ENCODE measurements at regions not wholly inside any gene's neighbourhood (a gene's known extent, or its start where the extent isn't known, plus 50 kb on each side); places are given as distances from the start of the nearest gene placed in this dataset.

GRCh38 chr14:22450266-22450665 lies 138.8 kb downstream of the DAD1 start:
- Histone ChIP-seq H3K36me3 (ENCODE audit: control insufficient read depth, insufficient read depth, low read length) (no peaks in the 10 kb centered on the region), H3K4me1 (ENCODE audit: control insufficient read depth, insufficient read depth, low read length) (no peaks in the 10 kb centered on the region), H3K4me3 (ENCODE audit: low read length) (no peak overlapping the region), H3K9me3 (ENCODE audit: control insufficient read depth, insufficient read depth, low read length) (no peaks in the 10 kb centered on the region), H3K27me3 (ENCODE audit: control insufficient read depth, insufficient read depth, low read length) (no peaks in the 10 kb centered on the region), H3K27ac (ENCODE audit: low read length) (no peak overlapping the region)
- DNase-seq (ENCODE audit: low read depth, low spot score) = no peak
- no CpG with 5 or more reads among the region's 7 CpGs for WGBS (ENCODE audit: insufficient coverage, insufficient read length)

- H3K27ac ChIP-seq (ENCODE audit: low read length) = no peak overlapping the region
- no peak overlapping the region for H3K4me3 ChIP-seq (ENCODE audit: low read length)
- WGBS (ENCODE audit: insufficient coverage, insufficient read length) = no CpG with 5 or more reads among the region's 2 CpGs
- no peaks in the 10 kb centered on the region for H3K36me3 ChIP-seq (ENCODE audit: control insufficient read depth, insufficient read depth, low read length)
- H3K4me1 ChIP-seq (ENCODE audit: control insufficient read depth, insufficient read depth, low read length) = no peaks in the 10 kb centered on the region
- DNase-seq (ENCODE audit: low read depth, low spot score) = no peak
- H3K9me3 ChIP-seq (ENCODE audit: control insufficient read depth, insufficient read depth, low read length) = no peaks in the 10 kb centered on the region
- no peaks in the 10 kb centered on the region for H3K27me3 ChIP-seq (ENCODE audit: control insufficient read depth, insufficient read depth, low read length)
Observed at GRCh38 chr14:22449600-22449905, 139.5 kb downstream of the DAD1 start.

GRCh38 chr14:22448905-22449599 lies 140.0 kb downstream of the DAD1 start:
- no peak overlapping the region for H3K27ac ChIP-seq (ENCODE audit: low read length)
- H3K4me1 ChIP-seq (ENCODE audit: control insufficient read depth, insufficient read depth, low read length) = no peaks in the 10 kb centered on the region
- DNase-seq (ENCODE audit: low read depth, low spot score) = no peak
- no peaks in the 10 kb centered on the region for H3K36me3 ChIP-seq (ENCODE audit: control insufficient read depth, insufficient read depth, low read length)
- no CpG with 5 or more reads among the region's 4 CpGs for WGBS (ENCODE audit: insufficient coverage, insufficient read length)
- H3K4me3 ChIP-seq (ENCODE audit: low read length) = no peak overlapping the region; the same call in 1 of the 2 replicates
- no peaks in the 10 kb centered on the region for H3K27me3 ChIP-seq (ENCODE audit: control insufficient read depth, insufficient read depth, low read length)
- H3K9me3 ChIP-seq (ENCODE audit: control insufficient read depth, insufficient read depth, low read length) = no peaks in the 10 kb centered on the region

- Histone ChIP-seq H3K27me3 (ENCODE audit: control insufficient read depth, insufficient read depth, low read length) (no peaks in the 10 kb centered on the region), H3K9me3 (ENCODE audit: control insufficient read depth, insufficient read depth, low read length) (no peaks in the 10 kb centered on the region), H3K4me1 (ENCODE audit: control insufficient read depth, insufficient read depth, low read length) (no peaks in the 10 kb centered on the region), H3K4me3 (ENCODE audit: low read length) (no peak overlapping the region), H3K36me3 (ENCODE audit: control insufficient read depth, insufficient read depth, low read length) (no peaks in the 10 kb centered on the region), H3K27ac (ENCODE audit: low read length) (no peak overlapping the region)
- no CpG with 5 or more reads among the region's 10 CpGs for WGBS (ENCODE audit: insufficient coverage, insufficient read length)
- no peak for DNase-seq (ENCODE audit: low read depth, low spot score)
Observed at GRCh38 chr14:22448035-22448904, 140.8 kb downstream of the DAD1 start.

GRCh38 chr14:22438742-22439141 lies 150.3 kb downstream of the DAD1 start:
- H3K9me3 ChIP-seq (ENCODE audit: control insufficient read depth, insufficient read depth, low read length) = no peaks in the 10 kb centered on the region
- WGBS (ENCODE audit: insufficient coverage, insufficient read length) = no CpG with 5 or more reads among the region's 3 CpGs
- no peak for DNase-seq (ENCODE audit: low read depth, low spot score)
- H3K4me1 ChIP-seq (ENCODE audit: control insufficient read depth, insufficient read depth, low read length) = no peaks in the 10 kb centered on the region
- no peaks in the 10 kb centered on the region for H3K27me3 ChIP-seq (ENCODE audit: control insufficient read depth, insufficient read depth, low read length)
- H3K27ac ChIP-seq (ENCODE audit: low read length) = no peak overlapping the region
- H3K36me3 ChIP-seq (ENCODE audit: control insufficient read depth, insufficient read depth, low read length) = no peaks in the 10 kb centered on the region
- H3K4me3 ChIP-seq (ENCODE audit: low read length) = no peak overlapping the region

- WGBS (ENCODE audit: insufficient coverage, insufficient read length) = no CpG with 5 or more reads among the region's 6 CpGs
- DNase-seq (ENCODE audit: low read depth, low spot score) = no peak
Observed at GRCh38 chr14:22434901-22435550, 154.0 kb downstream of the DAD1 start.

GRCh38 chr14:22434030-22434429 lies 155.0 kb downstream of the DAD1 start:
- no peak for DNase-seq (ENCODE audit: low read depth, low spot score)
- no peaks in the 10 kb centered on the region for H3K4me1 ChIP-seq (ENCODE audit: control insufficient read depth, insufficient read depth, low read length)
- no peaks in the 10 kb centered on the region for H3K9me3 ChIP-seq (ENCODE audit: control insufficient read depth, insufficient read depth, low read length)
- no peak overlapping the region for H3K4me3 ChIP-seq (ENCODE audit: low read length)
- WGBS (ENCODE audit: insufficient coverage, insufficient read length) = no CpG with 5 or more reads among the region's 4 CpGs
- no peaks in the 10 kb centered on the region for H3K27me3 ChIP-seq (ENCODE audit: control insufficient read depth, insufficient read depth, low read length)
- no peak overlapping the region for H3K27ac ChIP-seq (ENCODE audit: low read length)
- H3K36me3 ChIP-seq (ENCODE audit: control insufficient read depth, insufficient read depth, low read length) = no peaks in the 10 kb centered on the region

More at GRCh38 chr14:22434901-22435550, 154.0 kb downstream of the DAD1 start:
- no peaks in the 10 kb centered on the region for H3K4me1 ChIP-seq (ENCODE audit: control insufficient read depth, insufficient read depth, low read length)
- no peaks in the 10 kb centered on the region for H3K36me3 ChIP-seq (ENCODE audit: control insufficient read depth, insufficient read depth, low read length)
- H3K27me3 ChIP-seq (ENCODE audit: control insufficient read depth, insufficient read depth, low read length) = no peaks in the 10 kb centered on the region
- no peaks in the 10 kb centered on the region for H3K9me3 ChIP-seq (ENCODE audit: control insufficient read depth, insufficient read depth, low read length)
- H3K4me3 ChIP-seq (ENCODE audit: low read length) = no peak overlapping the region
- no peak overlapping the region for H3K27ac ChIP-seq (ENCODE audit: low read length)

GRCh38 chr14:22433069-22433468 lies 156.0 kb downstream of the DAD1 start:
- Histone ChIP-seq H3K36me3 (ENCODE audit: control insufficient read depth, insufficient read depth, low read length) (no peaks in the 10 kb centered on the region), H3K4me3 (ENCODE audit: low read length) (no peak overlapping the region), H3K27me3 (ENCODE audit: control insufficient read depth, insufficient read depth, low read length) (no peaks in the 10 kb centered on the region), H3K4me1 (ENCODE audit: control insufficient read depth, insufficient read depth, low read length) (no peaks in the 10 kb centered on the region), H3K27ac (ENCODE audit: low read length) (no peak overlapping the region), H3K9me3 (ENCODE audit: control insufficient read depth, insufficient read depth, low read length) (no peaks in the 10 kb centered on the region)
- WGBS (ENCODE audit: insufficient coverage, insufficient read length) = no CpG with 5 or more reads among the region's 4 CpGs
- DNase-seq (ENCODE audit: low read depth, low spot score) = no peak

GRCh38 chr14:22432348-22432976 lies 156.6 kb downstream of the DAD1 start:
- no peaks in the 10 kb centered on the region for H3K4me1 ChIP-seq (ENCODE audit: control insufficient read depth, insufficient read depth, low read length)
- H3K27ac ChIP-seq (ENCODE audit: low read length) = no peak overlapping the region
- WGBS (ENCODE audit: insufficient coverage, insufficient read length) = no CpG with 5 or more reads among the region's 4 CpGs
- no peaks in the 10 kb centered on the region for H3K36me3 ChIP-seq (ENCODE audit: control insufficient read depth, insufficient read depth, low read length)
- DNase-seq (ENCODE audit: low read depth, low spot score) = no peak
- no peak overlapping the region for H3K4me3 ChIP-seq (ENCODE audit: low read length)
- H3K9me3 ChIP-seq (ENCODE audit: control insufficient read depth, insufficient read depth, low read length) = no peaks in the 10 kb centered on the region
- H3K27me3 ChIP-seq (ENCODE audit: control insufficient read depth, insufficient read depth, low read length) = no peaks in the 10 kb centered on the region

GRCh38 chr14:22429546-22430294 lies 159.3 kb downstream of the DAD1 start:
- no CpG with 5 or more reads among the region's 7 CpGs for WGBS (ENCODE audit: insufficient coverage, insufficient read length)
- no peaks in the 10 kb centered on the region for H3K4me1 ChIP-seq (ENCODE audit: control insufficient read depth, insufficient read depth, low read length)
- no peaks in the 10 kb centered on the region for H3K9me3 ChIP-seq (ENCODE audit: control insufficient read depth, insufficient read depth, low read length)
- H3K4me3 ChIP-seq (ENCODE audit: low read length) = no peak overlapping the region
- no peak for DNase-seq (ENCODE audit: low read depth, low spot score)
- no peaks in the 10 kb centered on the region for H3K36me3 ChIP-seq (ENCODE audit: control insufficient read depth, insufficient read depth, low read length)
- H3K27me3 ChIP-seq (ENCODE audit: control insufficient read depth, insufficient read depth, low read length) = no peaks in the 10 kb centered on the region
- H3K27ac ChIP-seq (ENCODE audit: low read length) = no peak overlapping the region

Measured in iPS DF 6.9 (cell line).